PC-3 (cell line): ENCODE measurements at regions not wholly inside any gene's neighbourhood (a gene's known extent, or its start where the extent isn't known, plus 50 kb on each side); places are given as distances from the start of the nearest gene placed in this dataset.

Experiments used
- EZH2 ChIP-seq: fragments of 300-600 bp; sonication (generic); IDR thresholded peaks from one replicate; pipeline ENCODE4 v1.6.1; 2017; ENCODE audit warnings: antibody characterized with exemption, mild to moderate bottlenecking, low read length; ENCODE audit not compliant: unreplicated experiment
- EZH2phosphoT487 ChIP-seq: fragments of 300-600 bp; sonication (generic); IDR thresholded peaks from 2 replicates; pipeline ENCODE4 v1.6.1; 2018; ENCODE audit warnings: mild to moderate bottlenecking, antibody characterized with exemption, low read length, borderline replicate concordance
- TF ChIP-seq, protein P1 (sequence below): fragments of 300-600 bp; sonication (generic); conservative IDR thresholded peaks from 2 replicates; pipeline ENCODE4 v1.5.1; 2017; ENCODE audit warnings: antibody characterized with exemption, low read depth, mild to moderate bottlenecking, low read length

DNA sequence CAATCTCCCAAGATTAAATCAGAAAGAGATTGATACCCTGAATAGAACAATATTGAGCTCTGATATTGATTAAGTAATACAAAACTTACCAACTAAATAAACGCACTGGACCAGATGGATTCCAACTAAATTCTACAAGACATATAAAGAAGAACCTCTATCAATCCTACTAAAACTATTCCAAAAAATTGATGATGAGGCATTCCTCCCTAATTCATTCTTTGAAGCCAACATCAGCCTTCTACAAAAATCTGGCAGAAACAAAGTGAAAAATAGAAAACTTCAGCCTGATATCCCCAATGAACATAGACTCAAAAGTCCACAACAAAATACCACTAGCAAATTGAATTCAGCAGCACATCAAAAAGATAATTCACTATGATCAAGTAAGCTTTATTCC is 695.5 kb downstream of the NYAP2 start:
- TF ChIP-seq, protein P1, sequence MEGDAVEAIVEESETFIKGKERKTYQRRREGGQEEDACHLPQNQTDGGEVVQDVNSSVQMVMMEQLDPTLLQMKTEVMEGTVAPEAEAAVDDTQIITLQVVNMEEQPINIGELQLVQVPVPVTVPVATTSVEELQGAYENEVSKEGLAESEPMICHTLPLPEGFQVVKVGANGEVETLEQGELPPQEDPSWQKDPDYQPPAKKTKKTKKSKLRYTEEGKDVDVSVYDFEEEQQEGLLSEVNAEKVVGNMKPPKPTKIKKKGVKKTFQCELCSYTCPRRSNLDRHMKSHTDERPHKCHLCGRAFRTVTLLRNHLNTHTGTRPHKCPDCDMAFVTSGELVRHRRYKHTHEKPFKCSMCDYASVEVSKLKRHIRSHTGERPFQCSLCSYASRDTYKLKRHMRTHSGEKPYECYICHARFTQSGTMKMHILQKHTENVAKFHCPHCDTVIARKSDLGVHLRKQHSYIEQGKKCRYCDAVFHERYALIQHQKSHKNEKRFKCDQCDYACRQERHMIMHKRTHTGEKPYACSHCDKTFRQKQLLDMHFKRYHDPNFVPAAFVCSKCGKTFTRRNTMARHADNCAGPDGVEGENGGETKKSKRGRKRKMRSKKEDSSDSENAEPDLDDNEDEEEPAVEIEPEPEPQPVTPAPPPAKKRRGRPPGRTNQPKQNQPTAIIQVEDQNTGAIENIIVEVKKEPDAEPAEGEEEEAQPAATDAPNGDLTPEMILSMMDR, result no peak
- TF ChIP-seq EZH2, result no peak
- no peak for TF ChIP-seq EZH2phosphoT487
